K562 (cell line): ENCODE measurements at regions not wholly inside any gene's neighbourhood (a gene's known extent, or its start where the extent isn't known, plus 50 kb on each side); places are given as distances from the start of the nearest gene placed in this dataset.

Source experiments
- ATAC-seq: fragments of 200-7000 bp; cut with Tn5 transposase; 3 replicates; pipeline ENCODE4 v1.9.1; 2020; ENCODE audit warnings: moderate library complexity
- BruUV-seq: library from RNA; stranded (reverse); fragments of 400-500 nt; replicated peaks from 2 replicates; lab custom pipeline; 2021; lab: Mats Ljungman, UMichigan
- CTCF ChIA-PET: fragments of 300-600 bp; formaldehyde crosslinking; extraction: SDS; loops from one replicate; lab custom pipeline; 2021; ENCODE audit warnings: low intra/inter-chr PET ratio; lab: Yijun Ruan, JAX
- POLR2A ChIA-PET: fragments of 300-600, 350-650 bp; sonication (Branson Sonifier 250); formaldehyde crosslinking; extraction: SDS; loops from one replicate; lab custom pipeline; 2021; ENCODE audit warnings: antibody characterized with exemption, inconsistent platforms; lab: Yijun Ruan, JAX
- DNase-seq, 4 experiments: peaks; one replicate each; pipeline versions ENCODE4 v3.0.0 to v3.0.0-alpha.2; 2011 to 2018; ENCODE audit warnings: low spot score in 3 of 4, mixed read lengths in 3 of 4; ENCODE audit errors: extremely low read depth in 1 of 4
- FAIRE-seq: peaks from 2 replicates; lab custom pipeline; 2011; peaks lifted over from hg19 to GRCh38; lab: Jason Lieb, UNC
- H2AFZ ChIP-seq: 2 replicates; pipeline ENCODE4 v1.6.0; 2011; ENCODE audit warnings: low read depth, low read length, control low read depth, inconsistent platforms
- H3K27ac ChIP-seq: fragments of 200-600 bp; 3 replicates; pipeline ENCODE4 v1.8.0; 2011; ENCODE audit warnings: low read depth, mild to moderate bottlenecking, control low read depth, inconsistent platforms, low read length, moderate library complexity, mixed read lengths; ENCODE audit errors: extremely low read depth
- H3K27me3 ChIP-seq, 2 experiments: fragments of 300-600 bp in 1 of 2; 2 replicates in 1 of 2; 3 replicates in 1 of 2; pipeline versions ENCODE4 v1.6.0 to v1.8.0; 2011; ENCODE audit warnings: inconsistent platforms in 2 of 2, low read length in 2 of 2, mild to moderate bottlenecking in 1 of 2, mixed read lengths in 1 of 2, moderate library complexity in 1 of 2; ENCODE audit not compliant: control insufficient read depth in 2 of 2, insufficient read depth in 2 of 2
- H3K36me3 ChIP-seq: fragments of 300-600 bp; 3 replicates; pipeline ENCODE4 v1.8.0; 2011; ENCODE audit warnings: mild to moderate bottlenecking, low read length, inconsistent platforms; ENCODE audit not compliant: control insufficient read depth, insufficient read depth
- H3K4me1 ChIP-seq, 2 experiments: fragments of 200-600 bp in 1 of 2; replicated peaks in 1 of 2; 2 replicates in 1 of 2; 3 replicates in 1 of 2; pipeline versions ENCODE4 v1.5.1 to v1.8.0; 2011; ENCODE audit warnings: inconsistent platforms in 2 of 2, low read length in 2 of 2, mild to moderate bottlenecking in 1 of 2, mixed read lengths in 1 of 2, moderate library complexity in 1 of 2; ENCODE audit not compliant: control insufficient read depth in 2 of 2, insufficient read depth in 2 of 2
- H3K4me2 ChIP-seq: 2 replicates; pipeline ENCODE4 v1.6.1; 2011; ENCODE audit warnings: low read length, control low read depth, inconsistent platforms, mixed read lengths; ENCODE audit not compliant: insufficient read depth
- H3K4me3 ChIP-seq: fragments of 200-600 bp; sonication (generic), shearing (Covaris generic); 2 replicates; pipeline ENCODE4 v1.5.1; 2016; ENCODE audit warnings: control low read depth, inconsistent platforms
- H3K79me2 ChIP-seq: fragments of 200-600 bp; 3 replicates; pipeline ENCODE4 v1.8.0; 2011; ENCODE audit warnings: low read length, inconsistent platforms; ENCODE audit not compliant: control insufficient read depth, insufficient read depth
- H3K9ac ChIP-seq, 2 experiments: 2 replicates each; pipeline versions ENCODE4 v1.6.0 to v1.6.1; 2011; ENCODE audit warnings: low read depth in 2 of 2, low read length in 2 of 2, control low read depth in 1 of 2, inconsistent platforms in 1 of 2, mild to moderate bottlenecking in 1 of 2, mixed read lengths in 1 of 2; ENCODE audit not compliant: insufficient read depth in 1 of 2
- H3K9me1 ChIP-seq: one replicate; pipeline ENCODE4 v1.6.0; 2011; ENCODE audit warnings: inconsistent platforms, mild to moderate bottlenecking, low read length, moderate library complexity; ENCODE audit not compliant: control insufficient read depth, insufficient read depth
- H3K9me3 ChIP-seq: replicated peaks from 2 replicates; pipeline ENCODE4 v1.5.1; 2011; ENCODE audit warnings: low read depth, low read length, inconsistent platforms; ENCODE audit not compliant: control insufficient read depth, insufficient read depth
- H4K20me1 ChIP-seq: replicated peaks from 2 replicates; pipeline ENCODE4 v1.6.1; 2011; ENCODE audit warnings: low read length, inconsistent platforms, mixed read lengths; ENCODE audit not compliant: control insufficient read depth, insufficient read depth
- CXXC5 ChIP-seq: fragments of 250-450 bp; sonication (Bioruptor Pico); IDR thresholded peaks from 2 replicates; pipeline ENCODE4 v1.8.0; 2022; ENCODE audit warnings: inconsistent platforms, mild to moderate bottlenecking, moderate library complexity
- IRF2 ChIP-seq: sonication (generic); formaldehyde crosslinking; IDR thresholded peaks from 2 replicates; pipeline ENCODE4 v1.8.1; 2022; ENCODE audit warnings: mild to moderate bottlenecking, missing genetic modification reagents
- ZNF408 ChIP-seq: fragments of 250-450 bp; sonication (Bioruptor Pico); IDR thresholded peaks from 2 replicates; pipeline ENCODE4 v1.4.0; 2020; ENCODE audit warnings: low read depth, mild to moderate bottlenecking, moderate library complexity
- WGBS: fragments of 100-300 bp; shearing (Covaris generic); methylation state at CpG from one replicate; pipeline ENCODE4 v1.1.6; 2016; ENCODE audit warnings: low coverage, mixed read lengths; ENCODE audit not compliant: insufficient coverage; ENCODE audit errors: missing lambda C conversion rate; 5-methylcytosine and 5-hydroxymethylcytosine counted together
- in situ Hi-C: fragments of 300-500 bp; cut with MboI; formaldehyde crosslinking; loops from 4 replicates; pipeline ENCODE4 v1.15.0; 2018; ENCODE audit warnings: inconsistent platforms, mixed read lengths
- intact Hi-C: fragments of 100-400 bp; cut with micrococcal nuclease; formaldehyde crosslinking; loops from 2 replicates; pipeline ENCODE4 v1.14.2; 2022
- TF ChIP-seq, protein P1 (sequence below): fragments of 250-450 bp; sonication (Bioruptor Pico); IDR thresholded peaks from 2 replicates; pipeline ENCODE4 v1.8.0; 2021; ENCODE audit warnings: mild to moderate bottlenecking, moderate library complexity
- TF ChIP-seq, protein P2 (sequence below): sonication (generic); formaldehyde crosslinking; IDR thresholded peaks from 2 replicates; pipeline ENCODE4 v1.8.1; 2023; ENCODE audit warnings: missing genetic modification reagents, mild to moderate bottlenecking, borderline replicate concordance

DNA sequence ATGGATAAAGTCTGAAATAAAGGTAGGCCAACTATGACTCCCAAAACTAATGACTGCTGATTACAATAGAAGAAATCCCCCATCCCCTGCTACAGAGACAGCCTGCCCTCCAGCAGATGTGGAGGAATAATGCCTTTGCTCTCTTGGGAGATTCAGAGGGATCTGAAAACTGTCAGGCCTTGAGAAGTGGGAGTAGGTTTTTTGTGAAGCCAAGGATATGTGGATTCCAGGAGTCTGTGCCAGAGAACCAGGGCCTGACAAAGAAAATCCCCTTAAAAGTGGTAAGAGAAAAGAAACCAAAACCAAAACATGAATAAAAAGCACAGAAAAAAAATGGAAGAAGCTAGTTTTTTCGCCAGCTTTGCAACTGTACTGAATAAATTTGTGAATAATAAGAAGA lies 397.6 kb downstream of the ZNF521 start:
- no TSS peak for BruUV-seq
- Histone ChIP-seq H3K79me2 (no peaks in the 10 kb centered on the region), H4K20me1 (no peaks in the 10 kb centered on the region), H3K27me3 (no peaks in the 10 kb centered on the region), H3K9ac (no peak overlapping the region), H2AFZ (no peak overlapping the region), H3K9me1 (no peaks in the 10 kb centered on the region), H3K4me2 (no peak overlapping the region), H3K9me3 (no peaks in the 10 kb centered on the region), H3K4me3 (no peak overlapping the region), H3K36me3 (no peaks in the 10 kb centered on the region), H3K27ac (no peak overlapping the region), H3K4me1 (no peaks in the 10 kb centered on the region)
- POLR2A ChIA-PET: interaction anchor here (0.6 to 1.0 kb wide), 2 partner anchors 9 to 59 kb away, joined by 3 read pairs; no protein-coding TSS in a partner anchor
- DNase-seq (no peak), FAIRE-seq (no peak), ATAC-seq (no peak)
- TF ChIP-seq, protein P1, sequence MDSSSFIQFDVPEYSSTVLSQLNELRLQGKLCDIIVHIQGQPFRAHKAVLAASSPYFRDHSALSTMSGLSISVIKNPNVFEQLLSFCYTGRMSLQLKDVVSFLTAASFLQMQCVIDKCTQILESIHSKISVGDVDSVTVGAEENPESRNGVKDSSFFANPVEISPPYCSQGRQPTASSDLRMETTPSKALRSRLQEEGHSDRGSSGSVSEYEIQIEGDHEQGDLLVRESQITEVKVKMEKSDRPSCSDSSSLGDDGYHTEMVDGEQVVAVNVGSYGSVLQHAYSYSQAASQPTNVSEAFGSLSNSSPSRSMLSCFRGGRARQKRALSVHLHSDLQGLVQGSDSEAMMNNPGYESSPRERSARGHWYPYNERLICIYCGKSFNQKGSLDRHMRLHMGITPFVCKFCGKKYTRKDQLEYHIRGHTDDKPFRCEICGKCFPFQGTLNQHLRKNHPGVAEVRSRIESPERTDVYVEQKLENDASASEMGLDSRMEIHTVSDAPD (CRISPR knock-in tag): no peak
- TF ChIP-seq, protein P2, sequence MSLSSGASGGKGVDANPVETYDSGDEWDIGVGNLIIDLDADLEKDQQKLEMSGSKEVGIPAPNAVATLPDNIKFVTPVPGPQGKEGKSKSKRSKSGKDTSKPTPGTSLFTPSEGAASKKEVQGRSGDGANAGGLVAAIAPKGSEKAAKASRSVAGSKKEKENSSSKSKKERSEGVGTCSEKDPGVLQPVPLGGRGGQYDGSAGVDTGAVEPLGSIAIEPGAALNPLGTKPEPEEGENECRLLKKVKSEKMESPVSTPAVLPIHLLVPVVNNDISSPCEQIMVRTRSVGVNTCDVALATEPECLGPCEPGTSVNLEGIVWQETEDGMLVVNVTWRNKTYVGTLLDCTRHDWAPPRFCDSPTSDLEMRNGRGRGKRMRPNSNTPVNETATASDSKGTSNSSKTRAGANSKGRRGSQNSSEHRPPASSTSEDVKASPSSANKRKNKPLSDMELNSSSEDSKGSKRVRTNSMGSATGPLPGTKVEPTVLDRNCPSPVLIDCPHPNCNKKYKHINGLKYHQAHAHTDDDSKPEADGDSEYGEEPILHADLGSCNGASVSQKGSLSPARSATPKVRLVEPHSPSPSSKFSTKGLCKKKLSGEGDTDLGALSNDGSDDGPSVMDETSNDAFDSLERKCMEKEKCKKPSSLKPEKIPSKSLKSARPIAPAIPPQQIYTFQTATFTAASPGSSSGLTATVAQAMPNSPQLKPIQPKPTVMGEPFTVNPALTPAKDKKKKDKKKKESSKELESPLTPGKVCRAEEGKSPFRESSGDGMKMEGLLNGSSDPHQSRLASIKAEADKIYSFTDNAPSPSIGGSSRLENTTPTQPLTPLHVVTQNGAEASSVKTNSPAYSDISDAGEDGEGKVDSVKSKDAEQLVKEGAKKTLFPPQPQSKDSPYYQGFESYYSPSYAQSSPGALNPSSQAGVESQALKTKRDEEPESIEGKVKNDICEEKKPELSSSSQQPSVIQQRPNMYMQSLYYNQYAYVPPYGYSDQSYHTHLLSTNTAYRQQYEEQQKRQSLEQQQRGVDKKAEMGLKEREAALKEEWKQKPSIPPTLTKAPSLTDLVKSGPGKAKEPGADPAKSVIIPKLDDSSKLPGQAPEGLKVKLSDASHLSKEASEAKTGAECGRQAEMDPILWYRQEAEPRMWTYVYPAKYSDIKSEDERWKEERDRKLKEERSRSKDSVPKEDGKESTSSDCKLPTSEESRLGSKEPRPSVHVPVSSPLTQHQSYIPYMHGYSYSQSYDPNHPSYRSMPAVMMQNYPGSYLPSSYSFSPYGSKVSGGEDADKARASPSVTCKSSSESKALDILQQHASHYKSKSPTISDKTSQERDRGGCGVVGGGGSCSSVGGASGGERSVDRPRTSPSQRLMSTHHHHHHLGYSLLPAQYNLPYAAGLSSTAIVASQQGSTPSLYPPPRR (CRISPR knock-in tag): no peak
- TF ChIP-seq ZNF408 (no peak), IRF2 (CRISPR knock-in tag) (no peak), CXXC5 (CRISPR knock-in tag) (no peak)
- in situ Hi-C loops: no loop called here
- intact Hi-C loops: no loop called here
- CTCF ChIA-PET: no interaction called here
- WGBS: 0% methylated on average over 1 of the region's 1 CpG
